HK-2 (cell line): ENCODE measurements at regions not wholly inside any gene's neighbourhood (a gene's known extent, or its start where the extent isn't known, plus 50 kb on each side); places are given as distances from the start of the nearest gene placed in this dataset.

ENCODE experiments used
- DNase-seq: peaks from one replicate; pipeline ENCODE4 v3.0.0-alpha.2; 2018; ENCODE audit not compliant: unreplicated experiment

DNA sequence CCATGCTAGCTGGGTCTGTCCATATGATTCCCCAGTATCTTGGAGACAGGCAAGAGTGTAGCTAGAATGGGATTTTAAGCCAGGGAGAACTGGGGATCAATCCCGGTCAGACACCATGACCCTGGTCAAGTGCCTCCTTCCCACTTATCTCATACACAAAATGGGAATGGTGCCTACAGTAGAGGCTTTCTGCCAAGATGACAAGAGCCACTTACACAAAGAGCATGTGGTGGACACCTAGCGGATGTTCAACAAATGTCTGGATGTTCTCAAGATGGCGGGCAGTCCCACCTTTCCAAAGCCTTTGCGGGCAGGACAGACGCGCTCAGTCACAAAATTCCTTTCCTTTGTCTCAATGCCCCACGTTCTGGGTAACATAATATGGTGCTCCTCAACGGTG, 57.3 kb downstream of the MAF start:
- DNase-seq = no peak

DNA sequence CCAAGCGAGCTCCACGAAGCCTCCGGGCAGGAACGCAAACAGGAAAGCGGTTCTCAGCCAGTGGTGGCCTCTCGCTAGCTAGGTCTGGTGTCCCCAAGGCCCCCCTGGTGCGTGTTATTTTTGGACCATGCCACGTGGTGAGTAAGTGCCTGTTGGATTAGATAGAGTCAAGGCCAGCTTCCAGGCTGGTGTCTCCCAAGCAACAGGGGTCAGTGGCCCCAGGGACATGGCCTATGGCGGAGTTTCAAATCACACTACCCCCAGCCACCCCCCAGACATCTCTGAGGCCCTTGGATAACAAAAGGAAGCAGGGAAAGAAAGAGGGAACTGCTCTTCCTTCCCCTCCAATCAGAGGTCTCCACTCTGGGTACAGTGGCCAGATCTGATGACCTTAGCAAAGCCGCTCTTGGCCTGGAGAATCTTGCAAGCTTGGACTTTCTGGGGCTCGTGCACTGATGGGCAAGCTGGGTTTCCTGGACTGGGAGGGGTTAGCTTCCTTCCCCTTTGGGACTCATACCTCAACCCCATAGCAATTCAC, 58.2 kb downstream of the MAF start:
- DNase-seq = no peak

DNA sequence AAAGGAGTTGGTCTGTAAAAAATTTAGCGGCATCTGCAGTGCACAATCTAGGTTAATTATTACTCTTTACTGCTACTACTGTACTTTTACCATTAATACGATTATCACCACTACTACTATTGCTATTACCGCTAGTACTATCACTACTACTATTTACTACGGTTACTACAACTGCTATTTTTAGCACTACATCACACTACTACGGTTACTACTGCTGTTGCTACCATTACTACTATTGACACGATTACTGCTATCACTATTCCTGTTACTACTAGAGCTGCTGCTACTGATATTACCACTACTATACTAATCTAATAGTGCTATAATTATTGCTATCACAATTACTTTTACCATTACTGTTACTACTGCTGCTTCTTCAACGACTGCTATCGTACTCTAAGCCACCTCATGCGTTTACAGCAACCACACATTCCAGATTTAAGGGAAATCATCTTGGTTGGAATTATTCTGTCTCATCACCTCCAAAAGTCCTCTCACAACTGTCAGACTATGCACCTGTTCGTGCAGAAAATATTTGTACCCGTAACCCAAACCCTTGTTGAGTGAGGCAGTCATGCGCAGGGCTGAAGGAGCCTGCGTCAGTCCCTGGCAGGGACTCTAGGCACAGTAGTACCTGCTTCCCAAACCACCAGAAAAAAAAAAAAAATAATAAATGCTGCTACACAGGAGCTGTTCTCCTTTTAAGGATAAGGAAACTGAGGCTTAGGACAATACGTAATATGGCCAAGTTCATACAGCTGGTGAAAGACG, 59.5 kb downstream of the MAF start:
- no peak for DNase-seq

DNA sequence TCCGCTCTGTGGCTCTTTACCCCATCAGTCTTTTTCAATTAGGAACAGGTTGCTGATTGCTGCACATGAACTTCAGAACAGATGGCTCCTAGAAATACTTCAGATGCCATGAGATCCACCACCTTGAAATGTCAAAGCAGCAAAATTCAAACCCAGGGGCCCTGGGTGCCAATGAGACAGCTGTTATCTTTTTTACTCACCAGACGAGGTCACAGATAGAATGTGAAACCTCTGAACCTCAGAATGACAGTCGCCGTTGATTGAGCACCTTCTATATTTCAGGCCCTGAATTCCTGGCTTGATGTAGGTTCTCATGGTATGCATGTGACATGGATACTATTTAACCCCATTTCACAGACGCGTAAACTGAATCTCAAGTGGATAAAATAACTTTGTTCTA, 63.0 kb downstream of the MAF start:
- DNase-seq = no peak

DNA sequence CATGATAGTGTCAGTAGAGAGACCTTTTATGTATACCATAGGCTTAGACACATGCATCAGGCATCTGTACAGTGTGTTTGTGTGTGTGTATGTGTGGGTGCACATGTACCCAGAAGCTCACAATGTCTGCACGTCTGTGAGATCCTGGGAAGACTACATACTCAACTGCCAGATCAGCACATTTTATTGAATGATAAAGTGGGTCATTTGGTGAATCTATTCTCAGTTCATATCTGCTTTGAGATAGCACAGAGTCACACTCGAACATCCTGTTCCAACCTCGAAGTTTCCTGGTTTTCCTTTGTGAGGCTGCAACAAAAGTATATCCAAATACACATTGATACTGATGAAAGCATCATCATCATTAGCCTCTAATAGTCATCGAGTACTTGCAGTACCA, 63.6 kb downstream of the MAF start:
- DNase-seq = no peak

DNA sequence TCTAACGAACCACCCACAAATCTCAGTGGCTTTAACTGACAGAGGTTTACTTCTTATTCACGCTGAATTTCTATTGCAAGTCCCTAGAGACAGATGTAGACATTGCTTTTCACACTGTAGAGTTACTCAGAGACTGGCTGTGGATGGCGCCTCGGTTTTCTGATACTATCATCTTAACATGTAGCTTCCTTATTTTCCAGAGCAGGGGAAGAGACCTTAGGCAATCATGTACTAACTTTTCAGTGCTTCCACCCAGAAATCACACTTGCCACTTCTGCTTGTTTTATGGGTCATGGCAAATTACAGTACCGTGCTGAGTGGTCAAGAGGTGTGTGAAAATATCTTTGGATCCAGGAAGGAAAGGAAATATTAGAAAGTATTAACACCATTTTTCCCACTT, 65.4 kb downstream of the MAF start:
- no peak for DNase-seq

DNA sequence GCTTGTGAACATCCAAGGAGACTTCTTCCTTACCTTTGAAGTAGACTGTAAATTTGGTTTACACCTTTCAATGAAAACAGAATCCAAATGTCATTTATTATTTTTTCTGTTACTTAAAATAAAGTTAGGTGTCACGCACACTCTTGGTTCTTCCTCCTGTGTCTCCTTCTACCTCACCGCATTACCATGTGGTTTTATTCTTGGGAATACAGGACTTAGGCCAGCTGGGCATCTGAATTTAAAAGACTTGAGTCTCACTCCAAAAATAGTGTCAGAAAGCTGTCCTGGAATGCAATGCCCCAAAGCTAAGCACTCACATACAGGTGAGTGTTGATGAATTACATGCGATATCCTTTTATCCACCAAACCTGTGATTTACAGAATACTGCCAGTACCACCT, 66.4 kb downstream of the MAF start:
- DNase-seq = no peak

DNA sequence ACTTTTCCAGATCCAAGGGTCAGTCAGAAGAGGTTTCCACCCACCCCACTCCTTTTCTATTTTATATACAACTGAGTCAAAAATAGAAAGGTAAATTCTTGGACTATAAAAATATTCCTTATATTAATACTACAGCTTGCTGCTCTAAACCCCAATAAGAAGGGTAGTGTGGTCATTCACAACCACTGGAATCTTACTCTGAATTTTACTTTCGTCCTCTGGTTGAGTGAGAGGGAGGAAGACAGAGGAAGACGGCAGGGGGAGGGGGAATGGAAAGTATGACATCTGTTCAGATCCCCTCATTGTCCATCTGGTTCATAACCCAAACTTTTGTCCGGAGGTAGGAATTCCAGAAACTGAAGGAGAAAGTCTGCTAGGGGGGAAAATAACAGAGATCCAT, 67.2 kb downstream of the MAF start:
- no peak for DNase-seq

DNA sequence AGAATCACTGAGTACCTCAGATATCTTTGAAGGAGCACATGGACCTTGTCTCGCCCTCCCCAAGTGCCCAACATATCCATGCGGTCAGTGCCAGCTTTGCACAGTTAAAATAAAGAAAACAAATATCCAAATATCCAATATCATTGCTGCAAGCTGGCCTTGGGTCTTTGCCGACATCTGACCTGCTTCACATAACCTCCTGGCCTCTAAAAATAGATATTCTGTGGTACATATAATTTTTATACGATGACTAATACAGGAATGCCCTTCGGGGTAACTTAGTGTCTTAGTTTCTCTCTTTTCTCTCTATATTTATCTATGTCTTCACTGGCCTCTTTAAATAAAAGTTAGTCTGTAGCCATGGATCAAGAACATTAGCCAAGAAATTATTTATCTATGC, 67.8 kb downstream of the MAF start:
- DNase-seq = no peak

DNA sequence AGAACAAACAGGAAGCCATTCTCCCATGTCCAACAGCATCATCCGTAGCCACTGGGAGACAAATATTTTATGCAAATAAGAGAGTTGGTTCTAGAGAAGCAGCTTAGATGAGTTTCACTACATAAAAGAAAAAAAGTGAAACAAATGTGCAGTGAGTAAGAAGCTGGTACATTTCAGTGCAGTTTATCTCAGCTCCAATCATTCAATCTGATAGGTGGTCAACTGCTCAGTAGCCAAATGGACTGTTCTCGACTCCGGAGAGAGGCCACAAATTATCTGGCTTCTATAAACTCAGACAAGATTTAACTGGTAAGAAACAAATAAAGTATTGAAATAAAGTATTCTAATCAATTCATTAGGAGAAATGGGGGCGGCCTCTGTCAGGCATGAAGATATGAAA, 68.3 kb downstream of the MAF start:
- DNase-seq = no peak

DNA sequence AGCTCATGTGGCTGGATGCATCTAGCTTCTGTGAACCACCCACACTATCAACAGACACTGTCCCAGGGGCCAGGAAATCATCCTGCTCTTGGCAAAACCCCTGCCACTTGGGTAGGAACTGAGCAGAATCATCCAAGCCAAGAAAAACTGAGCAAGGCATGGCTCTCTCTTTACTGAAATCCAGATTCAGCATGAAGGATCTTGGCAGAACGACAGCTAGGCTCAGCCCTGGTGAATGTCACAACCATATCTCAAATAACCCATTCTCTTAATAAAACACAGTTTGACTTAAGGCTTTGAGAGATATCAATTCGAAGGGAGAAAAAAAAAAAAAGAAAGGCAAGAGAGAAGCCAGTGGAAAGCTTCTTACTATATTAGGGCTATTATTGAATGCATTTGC, 72.2 kb downstream of the MAF start:
- DNase-seq = no peak

DNA sequence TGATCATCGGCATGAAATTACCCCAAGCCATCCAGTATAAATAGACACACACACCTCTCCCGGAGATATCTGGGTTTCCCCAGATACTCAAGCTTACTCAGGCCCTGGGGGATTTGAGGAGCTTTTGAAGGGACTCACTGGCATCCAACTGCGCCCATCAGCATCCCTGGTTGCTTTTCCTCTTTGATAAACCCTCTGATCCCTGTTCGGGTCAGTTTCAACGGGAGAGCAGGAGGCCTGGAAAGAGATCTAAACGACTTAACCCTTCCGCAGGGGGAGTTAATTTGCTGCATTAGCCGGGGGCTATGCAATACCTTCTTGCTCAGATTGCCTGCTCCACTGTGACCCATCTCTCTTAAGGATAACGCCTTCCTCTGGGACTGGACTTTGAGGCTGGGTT, 76.6 kb downstream of the MAF start:
- no peak for DNase-seq

DNA sequence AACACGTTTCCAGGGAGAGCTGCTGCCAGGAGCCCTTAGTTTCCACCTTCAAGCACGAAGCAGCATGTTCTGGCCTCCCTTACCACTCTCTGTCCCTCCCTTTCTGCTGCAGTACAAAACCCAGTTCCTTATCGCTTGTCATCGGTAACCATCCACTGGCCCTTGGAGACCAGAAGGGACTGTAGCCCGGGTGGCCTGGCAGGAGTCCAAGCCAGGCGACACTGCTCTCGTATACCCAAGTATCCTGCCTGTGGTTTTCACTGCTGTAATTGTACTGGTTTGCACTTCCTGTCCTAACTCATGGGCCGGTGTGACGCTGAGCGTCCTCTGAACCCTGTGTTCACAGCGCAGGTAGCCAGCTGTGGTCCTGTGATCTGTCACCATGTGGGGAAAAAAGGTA, 81.1 kb downstream of the MAF start:
- DNase-seq = no peak

DNA sequence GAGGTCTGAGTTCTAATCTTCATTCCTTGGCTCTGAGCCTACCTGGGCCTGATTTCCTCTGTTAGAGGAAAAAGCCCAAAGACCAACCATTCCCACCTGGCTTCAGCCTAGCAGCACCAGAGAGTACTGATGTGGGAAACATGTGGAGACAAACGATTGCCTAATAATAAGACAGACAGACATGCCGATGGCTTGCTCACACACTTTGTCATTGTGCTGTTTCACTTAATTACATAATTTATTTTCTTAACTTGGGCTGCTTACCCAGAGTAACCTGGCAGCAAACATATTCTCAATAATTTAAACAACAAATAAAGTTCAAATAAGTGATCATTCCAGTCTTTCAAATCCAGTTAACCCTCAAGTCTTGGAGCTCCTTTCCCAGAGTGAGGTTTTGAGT, 83.4 kb downstream of the MAF start:
- no peak for DNase-seq

DNA sequence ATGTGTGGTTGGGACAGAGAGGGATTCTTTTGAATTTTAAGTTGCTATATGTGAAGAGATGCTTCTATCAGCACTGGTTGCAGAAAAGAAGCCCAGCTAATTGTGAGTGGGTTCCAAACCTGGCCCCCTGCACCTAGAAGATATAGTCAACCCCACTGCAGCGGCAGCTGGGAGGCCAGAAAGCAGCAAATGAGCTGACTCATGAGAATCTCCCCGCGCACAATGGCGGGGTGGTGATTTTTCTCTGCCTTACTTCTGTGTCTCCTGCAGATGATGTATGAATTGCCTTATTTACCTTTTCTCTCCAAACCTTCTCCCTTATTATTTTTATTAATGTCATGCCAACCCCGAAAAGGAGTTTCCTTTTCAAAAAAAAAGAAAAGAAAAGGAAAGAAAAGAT, 89.7 kb downstream of the MAF start:
- DNase-seq = no peak

DNA sequence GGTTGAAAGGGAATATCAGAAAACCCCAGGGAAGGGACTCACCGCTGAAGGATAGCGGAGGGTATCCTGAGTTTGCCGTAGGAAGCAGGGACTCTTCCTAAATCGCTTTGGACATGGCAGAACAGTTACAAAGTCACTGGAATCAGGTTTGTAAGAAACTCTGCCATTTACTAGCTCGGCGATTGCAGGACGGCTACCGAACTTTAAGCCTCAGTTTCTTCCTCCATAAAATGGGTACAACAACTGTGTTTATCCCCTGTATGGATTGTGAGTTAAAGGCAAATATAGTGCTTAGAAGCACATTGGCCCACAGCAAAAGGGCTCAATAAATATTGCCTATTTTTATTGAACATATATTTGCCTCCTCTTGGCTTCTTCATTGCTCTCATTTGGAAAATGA, 90.6 kb downstream of the MAF start:
- no peak for DNase-seq

DNA sequence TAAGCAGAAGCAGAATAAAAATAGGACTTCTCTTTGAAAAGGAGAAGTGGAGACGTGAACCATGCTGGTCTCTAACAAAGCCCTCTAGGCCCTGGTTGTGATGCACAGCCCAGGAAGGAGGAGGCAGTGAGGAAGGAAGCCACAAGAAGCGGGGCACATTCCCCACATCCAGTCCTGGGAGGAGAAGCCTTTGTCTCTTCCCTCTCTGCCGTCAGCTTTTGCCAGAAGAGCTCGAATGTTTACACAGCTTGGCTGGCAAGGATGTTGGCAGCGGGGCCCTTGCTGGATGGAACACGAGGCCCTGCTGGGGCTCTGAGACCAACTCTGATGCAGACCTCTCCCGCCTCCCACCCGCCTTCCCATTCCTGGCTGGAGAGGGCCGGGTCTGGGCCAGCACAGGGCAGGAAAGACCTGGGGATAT, 91.3 kb downstream of the MAF start:
- no peak for DNase-seq

DNA sequence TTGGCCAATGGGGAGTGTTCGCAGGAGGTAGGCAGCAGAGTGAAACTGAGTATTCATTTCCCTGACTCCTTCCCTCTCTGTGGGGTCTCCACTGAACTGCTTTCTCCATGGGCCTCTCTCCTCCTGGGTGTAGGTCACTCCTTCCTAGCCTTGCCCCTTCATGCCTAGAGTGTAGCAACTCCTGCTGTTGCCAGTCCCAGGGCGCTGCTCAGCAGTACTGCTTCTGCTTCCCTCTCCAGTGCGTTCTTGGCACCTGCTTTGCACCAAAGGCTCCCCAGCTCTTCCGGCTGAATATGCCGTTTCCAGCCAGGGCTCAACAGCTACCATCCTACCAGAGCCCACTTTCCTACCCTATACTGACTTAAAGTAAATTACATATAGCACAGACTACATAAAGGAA, 92.2 kb downstream of the MAF start:
- no peak for DNase-seq

DNA sequence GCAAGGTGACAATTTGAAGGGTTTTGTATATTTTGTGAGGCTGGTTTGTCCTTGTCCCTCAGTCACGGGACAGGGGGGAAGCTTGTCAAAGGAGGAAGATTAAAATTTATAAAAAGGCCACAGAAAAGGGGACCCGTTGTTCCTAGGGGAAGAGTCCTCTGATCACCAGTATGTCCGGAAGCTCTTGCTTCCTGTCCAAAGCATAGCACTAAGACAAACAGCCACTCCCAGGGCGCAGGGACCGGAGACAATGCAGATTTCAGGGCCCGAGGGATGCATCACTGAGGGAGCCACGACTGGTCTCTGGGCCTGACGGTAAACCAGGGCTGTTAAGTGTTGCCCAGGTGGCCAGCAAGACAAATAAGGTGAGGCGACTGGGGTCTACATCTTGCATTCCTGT, 95.2 kb downstream of the MAF start:
- no peak for DNase-seq

DNA sequence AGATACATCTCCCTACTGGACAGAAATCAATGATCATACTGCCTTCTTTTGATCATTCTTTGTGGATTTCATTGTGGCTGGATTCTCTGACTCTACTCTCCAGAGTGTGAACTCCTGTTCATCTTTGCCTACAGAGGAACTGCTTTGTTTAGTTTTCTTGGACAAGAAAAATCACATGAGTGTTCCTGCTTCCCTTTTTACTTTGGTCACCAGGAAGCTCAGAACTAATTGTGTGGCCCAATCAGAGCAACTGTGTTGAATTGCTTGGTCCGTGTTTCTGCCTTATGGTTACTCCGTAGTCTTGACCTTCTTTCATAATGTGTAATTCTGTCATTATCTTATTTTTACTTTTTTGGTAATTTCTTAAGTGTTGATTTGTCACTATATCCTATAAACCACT, 97.0 kb downstream of the MAF start:
- no peak for DNase-seq

DNA sequence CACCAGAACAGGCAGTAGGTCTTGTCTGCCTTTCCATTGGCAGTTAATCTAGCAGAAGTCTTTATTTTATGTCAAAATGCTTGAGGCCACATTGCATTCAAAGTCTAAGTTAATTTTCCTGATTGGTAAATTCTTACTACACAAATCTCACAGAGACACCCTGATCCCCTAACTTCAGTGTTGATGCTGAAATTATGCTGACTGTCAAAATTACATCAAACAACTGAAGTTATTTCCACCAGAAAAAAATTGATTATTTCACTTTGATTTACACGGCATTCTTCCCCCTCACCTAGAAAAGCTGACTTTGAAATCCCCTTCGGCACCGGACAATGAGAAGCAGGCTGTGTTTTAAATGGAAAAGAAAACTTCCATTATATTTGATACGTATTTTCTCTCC, 99.1 kb downstream of the MAF start:
- DNase-seq = no peak

DNA sequence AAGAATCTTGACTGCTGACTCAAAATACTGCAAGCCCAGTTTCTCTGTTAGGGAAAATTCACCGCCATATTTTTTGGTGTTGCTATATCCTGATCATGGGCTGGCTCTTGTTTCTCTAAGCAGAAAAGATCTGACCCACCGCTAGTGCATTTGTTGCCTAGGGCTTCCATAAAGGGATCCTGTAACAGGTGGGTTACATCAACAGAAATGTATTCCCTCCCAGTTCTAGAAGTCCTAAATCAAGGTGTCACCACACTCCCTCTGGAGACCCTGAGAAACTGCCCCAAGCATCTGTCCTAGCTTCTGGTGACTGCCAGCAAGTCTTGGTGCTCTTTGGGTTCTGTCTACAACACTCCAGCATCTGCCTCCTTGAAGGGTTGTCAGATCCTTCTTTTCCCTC, 99.7 kb downstream of the MAF start:
- DNase-seq = no peak

DNA sequence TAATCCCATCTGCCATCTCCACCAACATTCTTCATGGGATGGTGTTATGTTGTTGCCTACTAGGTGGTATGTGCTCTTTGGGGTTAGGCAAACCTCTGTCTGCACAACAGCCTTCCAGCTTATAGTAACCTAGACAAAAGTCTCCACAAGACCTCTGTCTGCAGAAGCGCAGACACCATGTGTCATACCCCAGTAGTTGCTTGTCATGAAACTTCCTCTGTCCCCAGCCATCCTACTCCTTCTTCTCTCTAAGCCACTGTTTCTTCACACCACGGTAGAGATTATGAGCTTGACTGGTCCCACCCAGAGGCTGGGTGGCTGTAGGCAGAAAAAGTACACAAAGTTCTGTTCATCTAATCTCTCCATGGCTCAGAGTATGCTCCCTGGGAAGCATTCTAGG, 100.3 kb downstream of the MAF start:
- DNase-seq = no peak

DNA sequence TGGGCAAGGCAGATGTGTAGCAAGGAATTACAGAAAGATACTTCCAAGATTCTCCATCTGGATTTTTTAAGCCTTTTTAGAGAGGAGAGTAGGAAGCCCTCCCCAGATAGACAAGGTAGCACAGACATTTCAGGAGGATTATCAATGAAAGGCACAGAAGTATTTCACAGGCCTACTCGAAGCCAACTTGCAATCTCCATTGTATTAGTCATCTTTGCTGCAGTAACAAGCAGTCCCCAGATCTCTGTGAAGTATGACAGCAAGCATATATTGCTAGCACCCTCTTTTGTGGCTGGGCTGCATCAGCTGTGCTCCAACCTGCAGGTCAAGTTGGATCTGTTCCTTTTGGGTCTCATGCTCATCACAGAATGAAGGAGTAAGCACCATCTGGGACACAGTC, 101.6 kb downstream of the MAF start:
- DNase-seq = no peak
